HCT116 (cell line): ENCODE measurements at regions not wholly inside any gene's neighbourhood (a gene's known extent, or its start where the extent isn't known, plus 50 kb on each side); places are given as distances from the start of the nearest gene placed in this dataset.

ENCODE experiments used
- CTCF ChIP-seq, 3 experiments: fragments of 200-600 bp in 1 of 3; sonication (generic) in 1 of 3; IDR thresholded peaks in 2 of 3; conservative IDR thresholded peaks in 1 of 3; 2 replicates each; pipeline ENCODE4 v1.5.1; 2012 to 2017; ENCODE audit warnings: low read depth in 2 of 3, low read length in 2 of 3, antibody characterized with exemption in 1 of 3, borderline replicate concordance in 1 of 3, control low read depth in 1 of 3, mild to moderate bottlenecking in 1 of 3, mixed read lengths in 1 of 3, mixed run types in 1 of 3, moderate library complexity in 1 of 3; ENCODE audit not compliant: insufficient read depth in 1 of 3
- EGR1 ChIP-seq: IDR thresholded peaks from 2 replicates; pipeline ENCODE4 v1.6.1; 2012; ENCODE audit warnings: low read depth
- JUND ChIP-seq: IDR thresholded peaks from 2 replicates; pipeline ENCODE4 v1.6.1; 2012
- MAX ChIP-seq: IDR thresholded peaks from 2 replicates; pipeline ENCODE4 v1.6.1; 2012
- YY1 ChIP-seq: IDR thresholded peaks from 2 replicates; pipeline ENCODE4 v1.6.1; 2011; ENCODE audit warnings: low read length, low read depth, moderate library complexity, mild to moderate bottlenecking; ENCODE audit not compliant: insufficient replicate concordance; ENCODE audit errors: extremely low read depth
- ZBTB33 ChIP-seq: IDR thresholded peaks from 2 replicates; pipeline ENCODE4 v1.6.1; 2011; ENCODE audit warnings: mild to moderate bottlenecking, low read length, moderate library complexity; ENCODE audit not compliant: insufficient replicate concordance; ENCODE audit errors: extremely low read depth

- no peak for TF ChIP-seq YY1
- TF ChIP-seq CTCF (IDR thresholded peaks at IDR 0.05 in 2 of 3, conservative IDR thresholded peaks at IDR 0.05 in 1 of 3; ENCODE audit: borderline replicate concordance in 1 of 3, insufficient read depth in 1 of 3, low read depth in 2 of 3, low read length in 2 of 3): no peak
- TF ChIP-seq JUND: no peak
- TF ChIP-seq EGR1: no peak
- TF ChIP-seq ZBTB33: no peak
- TF ChIP-seq MAX: no peak
Observed at GRCh38 chr3:15884132-15884531, 86.4 kb upstream of the ANKRD28 start.
